ENCODE measurements at regions not wholly inside any gene's neighbourhood (a gene's known extent, or its start where the extent isn't known, plus 50 kb on each side); places are given as distances from the start of the nearest gene placed in this dataset.

- intact Hi-C loops (cut with DNase I), result no loop called here
- H3K4me1 ChIP-seq, result no peaks in the 10 kb centered on the region
- no peaks in the 10 kb centered on the region for H3K36me3 ChIP-seq
- no peak overlapping the region for H3K4me3 ChIP-seq
- H3K9me3 ChIP-seq, result peaks cover 0 to 6% of the 10 kb centered on the region in 2 donors
- TF ChIP-seq, protein P1, sequence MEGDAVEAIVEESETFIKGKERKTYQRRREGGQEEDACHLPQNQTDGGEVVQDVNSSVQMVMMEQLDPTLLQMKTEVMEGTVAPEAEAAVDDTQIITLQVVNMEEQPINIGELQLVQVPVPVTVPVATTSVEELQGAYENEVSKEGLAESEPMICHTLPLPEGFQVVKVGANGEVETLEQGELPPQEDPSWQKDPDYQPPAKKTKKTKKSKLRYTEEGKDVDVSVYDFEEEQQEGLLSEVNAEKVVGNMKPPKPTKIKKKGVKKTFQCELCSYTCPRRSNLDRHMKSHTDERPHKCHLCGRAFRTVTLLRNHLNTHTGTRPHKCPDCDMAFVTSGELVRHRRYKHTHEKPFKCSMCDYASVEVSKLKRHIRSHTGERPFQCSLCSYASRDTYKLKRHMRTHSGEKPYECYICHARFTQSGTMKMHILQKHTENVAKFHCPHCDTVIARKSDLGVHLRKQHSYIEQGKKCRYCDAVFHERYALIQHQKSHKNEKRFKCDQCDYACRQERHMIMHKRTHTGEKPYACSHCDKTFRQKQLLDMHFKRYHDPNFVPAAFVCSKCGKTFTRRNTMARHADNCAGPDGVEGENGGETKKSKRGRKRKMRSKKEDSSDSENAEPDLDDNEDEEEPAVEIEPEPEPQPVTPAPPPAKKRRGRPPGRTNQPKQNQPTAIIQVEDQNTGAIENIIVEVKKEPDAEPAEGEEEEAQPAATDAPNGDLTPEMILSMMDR (IDR thresholded peaks at IDR 0.05), result no peak
- peak; percentile 23 for ATAC-seq
- no peak overlapping the region for H3K27ac ChIP-seq
- H3K27me3 ChIP-seq, result no peaks in the 10 kb centered on the region
- no peak for DNase-seq
Measured at GRCh38 chr1:60589046-60589748, 493.2 kb upstream of the NFIA start.

DNA sequence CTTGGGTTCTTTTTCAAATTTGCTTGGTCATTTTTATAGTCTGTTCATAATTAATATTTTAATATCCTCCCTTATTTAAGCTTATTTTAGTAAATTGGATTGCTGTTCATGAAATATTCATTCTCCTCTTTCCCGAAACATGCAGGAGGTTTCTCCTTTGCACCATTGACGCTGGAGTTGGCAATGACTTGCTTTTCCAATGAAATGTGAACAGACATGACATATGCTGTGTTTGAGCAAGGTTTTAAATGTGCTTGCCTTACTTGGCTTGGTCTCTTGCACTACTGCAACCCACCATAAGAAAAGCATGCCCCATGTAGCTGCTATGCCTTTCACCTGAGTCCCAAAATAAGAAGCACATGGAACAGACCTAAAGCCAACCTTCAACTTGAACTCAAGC lies 498.0 kb upstream of the NFIA start:
- TF ChIP-seq, protein P1 (IDR thresholded peaks at IDR 0.05), result no peak
- Histone ChIP-seq H3K4me1 (no peaks in the 10 kb centered on the region), H3K27me3 (no peaks in the 10 kb centered on the region), H3K27ac (no peak overlapping the region), H3K9me3 (peaks cover 0 to 22% of the 10 kb centered on the region in 2 donors), H3K36me3 (no peaks in the 10 kb centered on the region), H3K4me3 (no peak overlapping the region)
- ATAC-seq (no peak), DNase-seq (no peak)
- intact Hi-C loops (cut with DNase I), result no loop called here

DNA sequence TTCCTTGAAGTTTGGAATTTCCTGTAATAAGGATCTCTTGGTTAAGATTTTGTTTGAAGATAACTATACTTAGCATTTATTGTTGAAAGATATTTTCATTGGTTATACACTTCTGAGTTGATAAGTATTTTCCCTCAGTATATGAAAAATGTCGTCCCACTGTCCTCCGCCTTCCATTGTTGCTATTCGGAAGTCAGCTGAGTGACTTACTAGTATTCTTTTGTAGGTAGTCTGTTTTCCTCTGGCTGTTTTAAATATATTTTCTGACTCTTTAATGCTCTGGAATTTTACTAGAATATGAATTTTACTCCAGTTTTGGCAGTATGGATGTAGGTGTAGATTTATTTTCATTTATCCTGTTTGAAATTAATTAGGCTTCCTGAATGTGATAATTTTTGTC lies 498.7 kb upstream of the NFIA start:
- peaks cover 0 to 22% of the 10 kb centered on the region in 2 donors for H3K9me3 ChIP-seq
- TF ChIP-seq, protein P1 (IDR thresholded peaks at IDR 0.05), result no peak
- H3K27me3 ChIP-seq, result no peaks in the 10 kb centered on the region
- H3K4me3 ChIP-seq, result no peak overlapping the region
- H3K27ac ChIP-seq, result no peak overlapping the region
- H3K36me3 ChIP-seq, result no peaks in the 10 kb centered on the region
- no peaks in the 10 kb centered on the region for H3K4me1 ChIP-seq
- DNase-seq (no peak), ATAC-seq (no peak)
- intact Hi-C loops (cut with DNase I), result no loop called here

DNA sequence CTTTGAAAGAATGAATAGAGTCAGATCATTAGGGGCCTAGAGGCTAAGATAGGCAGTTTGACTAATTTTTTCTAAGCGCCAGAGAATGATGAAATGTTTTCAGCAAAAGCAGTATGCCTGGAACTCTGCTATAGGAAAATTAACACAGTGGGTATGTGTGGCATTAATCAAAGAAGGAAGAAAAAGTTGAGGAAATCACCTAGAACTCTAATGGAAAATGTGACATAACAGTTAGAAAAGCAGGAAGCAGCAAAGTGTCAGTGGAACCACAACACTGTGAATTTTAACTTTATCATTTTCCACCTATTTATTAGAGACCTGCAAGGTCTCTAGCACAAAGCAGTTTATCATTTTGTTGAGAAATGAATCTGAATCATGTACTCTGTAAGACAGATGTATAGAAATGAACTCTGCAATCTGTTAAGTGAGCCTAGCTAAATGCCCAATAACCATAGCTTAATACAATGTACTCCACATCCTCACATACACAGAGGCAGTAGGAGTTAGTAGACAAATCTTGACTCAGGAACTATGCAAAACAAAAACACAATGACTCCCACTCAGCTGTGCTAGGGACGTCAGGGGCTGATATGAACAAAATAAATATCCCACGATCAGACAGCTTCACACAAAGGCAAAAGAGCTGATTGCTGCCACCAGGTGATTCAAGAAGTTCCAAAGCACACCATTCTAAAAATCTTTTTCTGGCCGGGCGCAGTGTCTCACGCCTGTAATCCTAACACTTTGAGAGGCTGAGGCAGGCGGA lies 500.7 kb upstream of the NFIA start:
- Histone ChIP-seq H3K9me3 (peaks cover 0 to 22% of the 10 kb centered on the region in 2 donors), H3K27ac (no peak overlapping the region), H3K4me1 (no peaks in the 10 kb centered on the region), H3K36me3 (no peaks in the 10 kb centered on the region), H3K4me3 (no peak overlapping the region), H3K27me3 (no peaks in the 10 kb centered on the region)
- ATAC-seq, result no peak
- DNase-seq, result no peak
- intact Hi-C loops (cut with DNase I), result no loop called here
- TF ChIP-seq, protein P1 (IDR thresholded peaks at IDR 0.05), result no peak

- DNase-seq, result no peak
- TF ChIP-seq, protein P1 (IDR thresholded peaks at IDR 0.05), result no peak
- H3K27ac ChIP-seq, result no peak overlapping the region
- H3K4me3 ChIP-seq, result no peak overlapping the region
- no peaks in the 10 kb centered on the region for H3K9me3 ChIP-seq
- no peak for ATAC-seq
- intact Hi-C loops (cut with DNase I), result no loop called here
- H3K27me3 ChIP-seq, result no peaks in the 10 kb centered on the region
- no peaks in the 10 kb centered on the region for H3K36me3 ChIP-seq
- H3K4me1 ChIP-seq, result peaks cover 0 to 20% of the 10 kb centered on the region in 2 donors
Measured at GRCh38 chr1:60577029-60577428, 503.5 kb upstream of the C1orf87 start.

All from left lung (tissue), 4 donors.